Skeletal muscle satellite cell (primary cell): ENCODE measurements at regions not wholly inside any gene's neighbourhood (a gene's known extent, or its start where the extent isn't known, plus 50 kb on each side); places are given as distances from the start of the nearest gene placed in this dataset.
"Not testable (repeated sequence)": the region's sequence is repeated elsewhere in the genome, so short reads cannot be mapped to it uniquely, and the experiment has no call there.

Experiments used
- H3K27me3 ChIP-seq: 2 replicates; pipeline ENCODE4 v1.7.0; 2013; ENCODE audit warnings: low read length; ENCODE audit not compliant: control insufficient read depth, insufficient read depth
- H3K36me3 ChIP-seq: 2 replicates; pipeline ENCODE4 v1.7.0; 2013; ENCODE audit warnings: mild to moderate bottlenecking, control low read depth, low read length; ENCODE audit not compliant: insufficient read depth
- H3K4me1 ChIP-seq: 2 replicates; pipeline ENCODE4 v1.7.0; 2013; ENCODE audit warnings: low read length; ENCODE audit not compliant: control insufficient read depth, insufficient read depth
- H3K4me2 ChIP-seq: 2 replicates; pipeline ENCODE4 v1.7.0; 2013; ENCODE audit warnings: mild to moderate bottlenecking, low read length
- H3K4me3 ChIP-seq: 2 replicates; pipeline ENCODE4 v1.7.0; 2013; ENCODE audit warnings: low read length
- H3K9ac ChIP-seq: 2 replicates; pipeline ENCODE4 v1.7.0; 2013; ENCODE audit warnings: mild to moderate bottlenecking, low read depth, low read length, moderate library complexity
- H3K9me3 ChIP-seq: replicated peaks from 2 replicates; pipeline ENCODE4 v1.7.0; 2013; ENCODE audit warnings: mild to moderate bottlenecking, control low read depth, low read length

DNA sequence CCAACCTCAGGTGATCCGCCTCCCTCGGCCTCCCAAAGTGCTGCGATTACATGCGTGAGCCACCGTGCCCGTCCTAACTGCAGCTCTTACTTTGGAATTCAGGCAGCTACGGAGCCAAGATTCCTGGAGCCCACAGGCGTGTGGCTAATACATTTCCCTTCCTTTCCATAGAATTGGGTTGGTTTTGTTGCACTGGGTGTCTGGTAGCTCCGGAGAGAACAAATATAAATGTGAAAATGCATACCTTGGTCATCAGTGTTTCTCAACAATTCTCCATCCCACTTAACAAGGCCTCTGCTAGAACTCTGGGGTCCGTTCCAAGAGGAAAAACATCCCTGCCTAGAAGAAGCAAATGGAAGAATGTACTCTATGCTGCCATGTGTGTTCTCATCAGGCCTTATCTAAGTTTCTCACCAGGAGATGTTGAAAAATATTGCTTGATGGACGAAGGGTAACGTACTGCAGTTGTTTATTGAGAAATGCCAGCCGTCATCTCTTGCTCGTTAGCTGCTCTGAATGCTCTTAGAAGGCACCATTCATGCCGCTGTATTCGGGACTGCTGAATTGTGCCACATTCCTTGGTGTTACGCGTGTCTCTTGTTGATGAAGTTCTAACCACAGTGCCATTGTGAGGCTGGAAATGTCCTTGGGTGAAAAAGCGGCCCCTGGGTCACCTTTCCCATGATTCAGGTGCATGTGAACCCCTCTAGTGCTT lies 50.5 kb upstream of the CD99 start:
- no peak overlapping the region for H3K9ac ChIP-seq
- H3K4me1 ChIP-seq = no peaks in the 10 kb centered on the region
- no peak overlapping the region for H3K4me2 ChIP-seq
- H3K36me3 ChIP-seq = peaks cover 4% of the 10 kb centered on the region
- no peak overlapping the region for H3K4me3 ChIP-seq
- H3K9me3 ChIP-seq = no peaks in the 10 kb centered on the region
- no peaks in the 10 kb centered on the region for H3K27me3 ChIP-seq

DNA sequence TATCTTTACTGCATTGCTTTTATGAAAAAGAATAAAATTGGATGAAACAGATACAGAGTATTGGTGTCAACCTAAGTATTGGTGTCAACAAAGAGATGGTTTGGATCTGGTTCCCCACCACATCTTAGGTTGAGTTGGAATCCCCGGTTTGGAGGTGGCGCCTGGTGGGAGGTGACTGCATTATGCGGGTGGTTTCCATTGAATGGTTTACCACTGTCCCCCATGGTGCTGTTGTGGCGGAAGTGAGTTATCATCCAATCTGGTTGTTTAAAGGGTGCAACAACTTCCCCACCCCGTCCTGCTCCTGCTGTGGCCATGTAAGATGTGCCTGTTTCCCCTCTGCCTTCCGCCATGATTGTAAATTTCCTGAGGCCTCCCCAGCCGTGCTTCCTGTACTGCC lies 52.8 kb upstream of the CD99 start:
- Histone ChIP-seq H3K4me2 (no peak overlapping the region), H3K27me3 (no peaks in the 10 kb centered on the region), H3K36me3 (peaks cover 4% of the 10 kb centered on the region), H3K4me1 (no peaks in the 10 kb centered on the region), H3K9ac (no peak overlapping the region), H3K9me3 (no peaks in the 10 kb centered on the region), H3K4me3 (no peak overlapping the region)

DNA sequence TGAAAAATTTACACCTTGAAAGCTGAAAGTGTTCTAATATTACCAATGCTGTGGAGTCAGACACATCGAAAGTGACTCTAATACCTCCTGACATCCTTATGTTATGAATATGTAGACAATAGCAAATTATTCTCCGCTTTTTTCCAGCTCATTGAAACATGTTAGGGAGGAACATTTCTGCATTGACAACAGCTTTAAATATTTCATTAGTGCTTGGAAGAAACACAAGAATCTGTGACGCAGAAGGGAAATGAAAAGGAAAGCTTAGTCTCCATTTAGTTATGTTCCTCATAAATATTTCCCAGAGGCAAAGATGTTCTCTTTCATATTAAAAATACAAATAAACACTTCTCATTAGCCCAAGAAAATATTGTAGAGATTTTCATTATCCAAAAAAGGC lies 55.8 kb upstream of the CD99 start:
- Histone ChIP-seq H3K4me1 (peaks cover 6% of the 10 kb centered on the region), H3K4me2 (no peak overlapping the region), H3K27me3 (no peaks in the 10 kb centered on the region), H3K4me3 (no peak overlapping the region), H3K9me3 (no peaks in the 10 kb centered on the region), H3K9ac (no peak overlapping the region), H3K36me3 (no peaks in the 10 kb centered on the region)

DNA sequence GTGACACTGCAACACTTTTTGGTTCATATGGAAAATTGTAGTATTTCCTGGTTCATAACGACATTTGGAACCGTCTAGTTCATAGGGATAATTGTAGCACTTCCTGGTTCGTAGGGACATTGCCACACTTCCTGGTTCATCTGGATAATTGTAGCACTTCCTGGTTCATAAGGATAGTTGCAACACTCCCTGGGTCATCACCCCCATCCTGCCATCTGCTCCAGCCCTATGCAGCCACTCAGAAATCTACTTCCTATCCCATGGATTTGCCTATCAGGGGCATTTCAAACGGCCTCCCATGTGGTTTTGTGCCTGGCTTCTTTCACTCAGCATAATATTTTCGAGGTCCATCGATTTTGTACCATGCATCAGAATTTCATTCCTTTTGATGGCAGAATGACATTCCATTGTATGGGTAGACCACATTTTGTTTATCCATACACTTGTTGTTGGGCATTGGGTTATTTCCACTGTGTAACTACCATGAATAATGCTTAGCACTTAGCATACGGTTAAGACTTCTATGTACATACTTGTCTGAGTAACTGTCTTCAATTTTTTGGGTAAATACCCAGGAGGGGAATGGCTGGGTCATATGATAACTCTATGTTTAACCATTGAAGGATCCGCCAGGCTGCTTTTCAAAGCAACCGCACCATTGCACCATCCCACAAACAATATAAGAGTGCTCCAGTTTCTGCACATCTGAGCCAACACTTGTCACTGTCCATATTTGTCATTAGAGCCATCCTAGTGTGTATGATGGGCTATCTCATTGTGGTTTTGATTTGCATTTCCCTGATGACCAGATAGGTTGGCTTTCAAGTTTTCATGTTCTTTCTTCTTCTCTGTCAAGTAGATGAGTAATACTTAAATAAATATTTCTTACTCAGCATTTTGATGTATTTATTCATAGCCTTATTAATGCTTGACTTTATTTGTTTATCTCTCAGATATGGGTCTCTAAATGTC lies 58.3 kb upstream of the CD99 start:
- H3K4me3 ChIP-seq = no peak overlapping the region
- peaks cover 16% of the 10 kb centered on the region for H3K36me3 ChIP-seq
- H3K9ac ChIP-seq = no peak overlapping the region

DNA sequence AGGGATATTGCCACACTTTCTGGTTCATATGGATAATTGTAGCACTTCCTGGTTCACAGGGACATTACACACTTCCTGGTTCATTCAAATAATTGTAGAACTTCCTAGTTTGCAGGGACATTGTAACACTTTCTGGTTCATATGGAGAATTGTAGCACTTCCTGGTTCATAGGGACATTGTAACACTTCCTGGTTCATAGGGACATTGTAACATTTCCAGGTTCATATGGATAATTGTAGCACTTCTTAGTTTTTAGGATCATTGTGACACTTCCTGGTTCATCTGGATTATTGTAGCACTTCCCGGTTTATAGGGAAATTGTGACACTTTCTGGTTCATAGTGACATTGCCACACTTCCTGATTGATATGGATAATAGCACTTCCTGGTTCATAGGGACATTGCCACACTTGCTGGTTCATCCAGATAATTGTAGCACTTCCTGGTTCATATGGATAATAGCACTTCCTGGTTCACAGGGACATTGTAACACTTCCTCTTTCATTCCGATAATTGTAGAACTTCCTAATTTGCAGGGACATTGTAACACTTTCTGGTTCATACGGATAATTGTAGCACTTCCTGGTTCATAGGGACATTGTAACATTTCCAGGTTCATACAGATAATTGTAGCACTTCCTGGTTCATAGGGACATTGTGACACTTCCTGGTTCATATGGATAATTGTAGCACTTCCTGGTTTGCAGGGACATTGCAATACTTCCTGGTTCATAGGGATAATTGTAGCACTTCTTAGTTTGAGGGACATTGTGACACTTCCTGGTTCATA lies 59.2 kb upstream of the CD99 start:
- no peak overlapping the region for H3K4me2 ChIP-seq
- H3K27me3 ChIP-seq = no peaks in the 10 kb centered on the region
- peaks cover 16% of the 10 kb centered on the region for H3K36me3 ChIP-seq
- H3K9ac ChIP-seq = no peak overlapping the region
- H3K4me1 ChIP-seq = peaks cover 6% of the 10 kb centered on the region
- H3K9me3 ChIP-seq = peaks cover 7% of the 10 kb centered on the region
- no peak overlapping the region for H3K4me3 ChIP-seq

More for the DNA sequence above, 58.3 kb upstream of the CD99 start:
- peaks cover 7% of the 10 kb centered on the region for H3K9me3 ChIP-seq
- H3K4me2 ChIP-seq = no peak overlapping the region
- H3K4me1 ChIP-seq = peaks cover 6% of the 10 kb centered on the region
- no peaks in the 10 kb centered on the region for H3K27me3 ChIP-seq

DNA sequence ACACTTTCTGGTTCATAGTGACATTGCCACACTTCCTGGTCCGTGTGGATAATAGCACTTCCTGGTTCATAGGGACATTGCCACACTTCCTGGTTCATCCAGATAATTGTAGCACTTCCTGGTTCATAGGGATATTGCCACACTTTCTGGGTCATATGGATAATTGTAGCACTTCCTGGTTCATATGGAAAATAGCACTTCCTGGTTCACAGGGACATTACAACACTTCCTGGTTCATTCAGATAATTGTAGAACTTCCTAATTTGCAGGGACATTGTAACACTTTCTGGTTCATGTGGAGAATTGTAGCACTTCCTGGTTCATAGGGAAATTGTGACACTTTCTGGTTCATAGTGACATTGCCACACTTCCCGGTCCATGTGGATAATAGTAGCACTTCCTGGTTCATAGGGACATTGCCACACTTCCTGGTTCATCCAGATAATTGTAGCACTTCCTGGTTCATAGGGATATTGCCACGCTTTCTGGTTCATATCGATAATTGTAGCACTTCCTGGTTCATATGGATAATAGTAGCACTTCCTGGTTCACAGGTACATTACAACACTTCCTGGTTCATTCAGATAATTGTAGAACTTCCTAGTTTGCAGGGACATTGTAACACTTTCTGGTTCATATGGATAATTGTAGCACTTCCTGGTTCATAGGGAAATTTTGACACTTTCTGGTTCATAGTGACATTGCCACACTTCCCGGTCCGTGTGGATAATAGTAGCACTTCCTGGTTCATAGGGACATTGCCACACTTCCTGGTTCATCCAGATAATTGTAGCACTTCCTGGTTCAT lies 60.0 kb upstream of the CD99 start:
- not testable (repeated sequence) for H3K4me2 ChIP-seq, H3K4me1 ChIP-seq, H3K27me3 ChIP-seq, H3K9ac ChIP-seq, H3K4me3 ChIP-seq, H3K9me3 ChIP-seq
- peaks cover 16% of the 10 kb centered on the region for H3K36me3 ChIP-seq

DNA sequence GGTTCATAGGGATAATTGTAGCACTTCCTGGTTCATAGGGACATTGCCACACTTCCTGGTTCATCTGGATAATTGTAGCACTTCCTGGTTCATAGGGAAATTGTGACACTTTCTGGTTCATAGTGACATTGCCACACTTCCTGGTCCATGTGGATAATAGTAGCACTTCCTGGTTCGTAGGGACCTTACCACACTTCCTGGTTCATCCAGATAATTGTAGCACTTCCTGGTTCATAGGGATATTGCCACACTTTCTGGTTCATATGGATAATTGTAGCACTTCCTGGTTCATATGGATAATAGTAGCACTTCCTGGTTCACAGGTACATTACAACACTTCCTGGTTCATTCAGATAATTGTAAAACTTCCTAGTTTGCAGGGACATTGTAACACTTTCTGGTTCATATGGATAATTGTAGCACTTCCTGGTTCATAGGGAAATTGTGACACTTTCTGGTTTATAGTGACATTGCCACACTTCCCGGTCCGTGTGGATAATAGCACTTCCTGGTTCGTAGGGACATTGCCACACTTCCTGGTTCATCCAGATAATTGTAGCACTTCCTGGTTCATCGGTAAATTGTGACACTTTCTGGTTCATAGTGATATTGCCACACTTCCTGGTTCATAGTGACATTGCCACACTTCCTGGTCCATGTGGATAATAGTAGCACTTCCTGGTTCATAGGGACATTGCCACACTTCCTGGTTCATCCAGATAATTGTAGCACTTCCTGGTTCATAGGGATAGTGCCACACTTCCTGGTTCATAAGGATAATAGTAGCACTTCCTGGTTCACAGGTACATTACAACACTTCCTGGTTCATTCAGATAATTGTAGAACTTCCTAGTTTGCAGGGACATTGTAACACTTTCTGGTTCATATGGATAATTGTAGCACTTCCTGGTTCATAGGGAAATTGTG lies 60.8 kb upstream of the CD99 start:
- not testable (repeated sequence) for H3K27me3 ChIP-seq, H3K9me3 ChIP-seq, H3K4me3 ChIP-seq, H3K4me1 ChIP-seq, H3K4me2 ChIP-seq, H3K9ac ChIP-seq
- peaks cover 19% of the 10 kb centered on the region for H3K36me3 ChIP-seq

DNA sequence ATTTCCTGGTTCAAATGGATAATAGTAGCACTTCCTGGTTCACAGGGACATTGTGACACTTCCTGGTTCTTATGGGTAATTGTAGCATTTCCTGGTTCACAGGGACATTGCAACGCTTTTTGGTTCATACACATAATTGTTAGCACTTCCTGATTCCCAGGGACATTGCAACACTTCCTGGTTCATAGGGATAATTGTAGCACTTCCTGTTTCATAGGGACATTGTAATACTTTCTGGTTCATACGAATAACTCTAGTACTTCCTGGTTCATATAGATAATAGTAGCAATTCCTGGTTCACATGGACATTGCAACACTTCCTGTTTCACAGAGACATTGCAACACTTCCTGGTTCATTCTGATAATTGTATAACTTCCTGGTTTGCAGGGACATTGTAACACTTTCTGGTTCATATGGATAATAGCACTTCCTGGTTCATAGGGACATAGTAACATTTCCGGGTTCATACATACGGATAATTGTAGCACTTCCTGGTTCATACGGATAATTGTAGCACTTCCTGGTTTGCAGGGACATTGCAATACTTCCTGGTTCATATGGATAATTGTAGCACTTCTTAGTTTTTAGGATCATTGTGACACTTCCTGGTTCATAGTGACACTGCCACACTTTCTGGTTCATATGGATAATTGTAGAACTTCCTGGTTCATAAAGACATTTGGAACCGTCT lies 61.6 kb upstream of the CD99 start:
- no peak overlapping the region for H3K4me3 ChIP-seq
- H3K4me1 ChIP-seq = peaks cover 6% of the 10 kb centered on the region
- no peaks in the 10 kb centered on the region for H3K27me3 ChIP-seq
- H3K9me3 ChIP-seq = peaks cover 7% of the 10 kb centered on the region
- no peak overlapping the region for H3K9ac ChIP-seq
- H3K36me3 ChIP-seq = peaks cover 19% of the 10 kb centered on the region
- H3K4me2 ChIP-seq = no peak overlapping the region

DNA sequence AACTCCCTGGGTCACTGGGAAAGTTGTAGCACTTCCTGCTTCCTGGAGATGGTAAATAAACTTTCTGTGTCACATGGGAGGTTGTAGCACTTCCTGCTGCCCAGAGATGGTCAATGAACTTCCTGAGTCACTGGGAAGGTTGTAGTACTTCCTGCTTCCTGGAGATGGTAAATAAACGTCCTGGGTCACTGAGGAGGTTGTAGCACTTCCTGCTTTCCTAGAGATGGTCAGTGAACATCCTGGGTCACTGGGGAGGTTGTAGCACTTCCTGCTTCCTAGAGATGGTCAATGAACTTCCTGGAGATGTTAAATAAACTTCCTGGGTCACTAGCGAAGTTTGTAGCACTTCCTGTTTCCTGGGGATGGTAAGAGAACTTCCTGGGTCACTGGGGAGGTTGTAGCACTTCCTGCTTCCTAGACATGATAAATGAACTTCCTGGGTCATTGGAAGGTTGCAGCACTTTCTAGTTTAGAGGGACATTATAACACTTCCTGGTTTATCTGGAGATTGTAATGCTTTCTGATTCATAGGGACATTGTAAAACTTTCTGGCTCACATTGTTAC lies 62.3 kb upstream of the CD99 start:
- Histone ChIP-seq H3K4me1 (peaks cover 6% of the 10 kb centered on the region), H3K4me2 (no peak overlapping the region), H3K36me3 (peaks cover 22% of the 10 kb centered on the region), H3K27me3 (no peaks in the 10 kb centered on the region), H3K4me3 (no peak overlapping the region), H3K9me3 (peaks cover 7% of the 10 kb centered on the region), H3K9ac (no peak overlapping the region)
